ENCODE measurements at regions not wholly inside any gene's neighbourhood (a gene's known extent, or its start where the extent isn't known, plus 50 kb on each side); places are given as distances from the start of the nearest gene placed in this dataset.
"Not testable (repeated sequence)": the region's sequence is repeated elsewhere in the genome, so short reads cannot be mapped to it uniquely, and the experiment has no call there.

DNA sequence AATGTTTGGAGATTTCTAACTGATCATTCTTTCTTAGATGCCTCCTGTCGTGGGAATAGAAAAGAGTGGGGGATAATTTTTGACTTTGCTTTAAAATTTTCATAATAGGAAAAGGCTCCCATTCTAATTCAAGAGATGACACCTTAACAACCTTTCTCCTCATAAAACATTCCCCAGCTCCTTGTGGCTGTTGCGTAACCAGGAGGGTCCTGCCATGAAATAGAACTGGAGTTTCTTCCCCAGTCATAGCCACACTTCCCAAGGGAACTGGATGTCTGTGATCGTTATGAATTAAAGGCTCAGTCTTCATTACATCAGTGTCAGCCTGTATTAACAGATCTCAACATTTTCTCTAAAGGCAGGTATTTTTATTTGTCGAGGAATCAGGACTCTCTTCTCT, 119.9 kb upstream of the DAP start:
- TF ChIP-seq, protein P1, sequence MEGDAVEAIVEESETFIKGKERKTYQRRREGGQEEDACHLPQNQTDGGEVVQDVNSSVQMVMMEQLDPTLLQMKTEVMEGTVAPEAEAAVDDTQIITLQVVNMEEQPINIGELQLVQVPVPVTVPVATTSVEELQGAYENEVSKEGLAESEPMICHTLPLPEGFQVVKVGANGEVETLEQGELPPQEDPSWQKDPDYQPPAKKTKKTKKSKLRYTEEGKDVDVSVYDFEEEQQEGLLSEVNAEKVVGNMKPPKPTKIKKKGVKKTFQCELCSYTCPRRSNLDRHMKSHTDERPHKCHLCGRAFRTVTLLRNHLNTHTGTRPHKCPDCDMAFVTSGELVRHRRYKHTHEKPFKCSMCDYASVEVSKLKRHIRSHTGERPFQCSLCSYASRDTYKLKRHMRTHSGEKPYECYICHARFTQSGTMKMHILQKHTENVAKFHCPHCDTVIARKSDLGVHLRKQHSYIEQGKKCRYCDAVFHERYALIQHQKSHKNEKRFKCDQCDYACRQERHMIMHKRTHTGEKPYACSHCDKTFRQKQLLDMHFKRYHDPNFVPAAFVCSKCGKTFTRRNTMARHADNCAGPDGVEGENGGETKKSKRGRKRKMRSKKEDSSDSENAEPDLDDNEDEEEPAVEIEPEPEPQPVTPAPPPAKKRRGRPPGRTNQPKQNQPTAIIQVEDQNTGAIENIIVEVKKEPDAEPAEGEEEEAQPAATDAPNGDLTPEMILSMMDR (IDR thresholded peaks at IDR 0.05) = no peak
- TF ChIP-seq POLR2AphosphoS5 (IDR thresholded peaks at IDR 0.05) = no peak
- no peak for TF ChIP-seq POLR2A (IDR thresholded peaks at IDR 0.05)
- no peak for TF ChIP-seq EP300 (IDR thresholded peaks at IDR 0.05)
- Histone ChIP-seq H3K4me1 (no peaks in the 10 kb centered on the region), H3K36me3 (no peaks in the 10 kb centered on the region), H3K9me3 (no peaks in the 10 kb centered on the region), H3K27ac (no peak overlapping the region), H3K27me3 (no peaks in the 10 kb centered on the region), H3K4me3 (no peak overlapping the region)
- DNase-seq = no peak
- WGBS, 2 donors = 64 to 77% methylated on average over 4 of the region's 4 CpGs
- intact Hi-C loops (cut with DNase I) = no loop called here

DNA sequence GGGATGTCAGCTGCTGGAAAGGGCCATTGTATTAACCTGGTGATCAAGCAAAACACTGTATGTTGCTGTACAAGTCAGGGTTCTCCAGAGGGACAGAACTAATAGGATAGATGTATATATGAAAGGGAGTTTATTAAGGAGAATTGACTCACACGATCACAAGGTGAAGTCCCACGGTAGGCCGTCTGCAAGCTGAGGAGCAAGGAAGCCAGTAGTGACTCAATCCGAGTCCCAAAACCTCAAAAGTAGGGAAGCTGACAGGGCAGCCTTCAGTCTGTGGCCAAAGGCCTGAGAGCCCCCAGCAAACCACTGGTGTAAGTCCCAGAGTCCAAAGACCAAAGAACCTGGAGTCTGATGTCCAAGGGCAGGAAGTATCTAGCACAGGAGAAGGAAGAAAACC, 116.0 kb upstream of the DAP start:
- DNase-seq; H3K4me3 ChIP-seq; H3K9me3 ChIP-seq; intact Hi-C loops (cut with DNase I); H3K27me3 ChIP-seq; H3K4me1 ChIP-seq; H3K27ac ChIP-seq; H3K36me3 ChIP-seq: not testable (repeated sequence)
- WGBS, 2 donors = 86 to 88% methylated on average over 4 of the region's 4 CpGs

DNA sequence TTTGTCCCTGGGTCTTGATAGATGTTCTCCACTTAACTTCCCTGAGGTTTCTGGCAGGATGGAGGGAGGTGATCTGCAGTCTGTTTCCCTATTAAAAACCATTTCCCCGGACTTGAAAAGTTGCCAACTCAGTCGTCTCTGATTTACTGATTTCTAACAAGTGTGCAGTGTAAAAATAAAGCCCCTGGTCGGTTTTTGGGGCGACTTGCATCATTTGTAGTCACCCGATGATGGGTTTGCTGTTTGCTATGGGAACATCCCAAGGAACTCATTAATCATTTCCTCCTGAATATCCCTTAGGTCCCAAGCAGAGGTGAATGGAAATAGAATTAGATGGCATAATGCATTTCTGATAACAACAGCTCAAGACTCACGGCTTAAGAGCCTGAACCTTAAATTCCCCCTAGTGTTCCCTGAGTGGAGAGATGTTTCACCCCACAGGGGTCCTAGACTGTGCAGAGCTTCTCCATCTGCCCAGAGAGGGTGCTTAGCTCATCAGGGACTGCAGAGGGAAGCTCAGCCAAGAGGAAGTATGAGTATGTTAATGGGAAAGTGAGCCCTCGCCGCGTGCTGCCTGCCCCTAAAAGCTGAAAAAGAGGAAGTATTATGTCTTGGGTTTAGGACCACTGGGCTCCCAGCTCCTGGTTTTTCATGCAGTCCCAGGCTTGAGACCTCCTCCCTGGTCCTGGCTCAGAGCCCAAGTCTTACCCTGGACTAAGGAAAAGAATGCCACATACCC, 115.1 kb upstream of the DAP start:
- Histone ChIP-seq H3K4me1 (no peaks in the 10 kb centered on the region), H3K27me3 (no peaks in the 10 kb centered on the region), H3K4me3 (no peak overlapping the region), H3K27ac (no peak overlapping the region), H3K36me3 (no peaks in the 10 kb centered on the region), H3K9me3 (no peaks in the 10 kb centered on the region)
- intact Hi-C loops (cut with DNase I) = no loop called here
- TF ChIP-seq POLR2A (IDR thresholded peaks at IDR 0.05) (no peak), POLR2AphosphoS5 (IDR thresholded peaks at IDR 0.05) (no peak)
- TF ChIP-seq, protein P1 (IDR thresholded peaks at IDR 0.05) = no peak
- WGBS, 2 donors = 39 to 62% methylated on average over 9 of the region's 9 CpGs
- no peak for DNase-seq

DNA sequence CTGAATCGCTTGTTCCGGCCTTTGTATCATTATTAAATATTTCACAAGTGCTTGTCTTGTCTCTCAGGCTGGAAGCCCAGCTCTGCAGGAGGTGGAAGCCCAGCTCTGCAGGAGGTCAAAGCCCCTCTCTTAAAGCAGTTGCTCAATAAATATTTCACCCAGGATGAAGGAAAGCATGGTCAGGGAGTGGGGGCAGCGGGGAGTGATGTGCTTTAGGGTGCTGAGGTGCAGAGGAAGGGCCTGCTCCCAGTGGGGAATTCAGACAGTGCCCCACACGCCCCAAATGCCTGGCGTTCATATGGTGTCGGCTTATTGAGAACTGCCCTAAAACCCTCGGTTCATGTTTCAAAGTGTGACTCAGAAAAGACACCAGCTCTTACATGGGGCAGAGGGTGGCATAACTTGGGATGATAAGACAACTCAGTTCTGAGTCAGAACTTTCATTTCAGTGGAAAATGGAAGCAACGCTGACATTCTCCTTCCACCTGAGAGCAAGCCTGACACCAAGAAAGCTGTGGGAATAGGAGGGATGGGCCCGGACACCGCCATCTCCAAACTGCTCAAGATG, 114.3 kb upstream of the DAP start:
- H3K27ac ChIP-seq = no peak overlapping the region
- H3K9me3 ChIP-seq = no peaks in the 10 kb centered on the region
- H3K4me1 ChIP-seq = no peaks in the 10 kb centered on the region
- peaks cover 0 to 3% (median 0%) of the 10 kb centered on the region in 3 donors for H3K27me3 ChIP-seq
- TF ChIP-seq POLR2A (IDR thresholded peaks at IDR 0.05) (no peak), POLR2AphosphoS5 (IDR thresholded peaks at IDR 0.05) (no peak), EP300 (IDR thresholded peaks at IDR 0.05) (no peak)
- TF ChIP-seq, protein P1 (IDR thresholded peaks at IDR 0.05) = no peak
- H3K36me3 ChIP-seq = no peaks in the 10 kb centered on the region
- DNase-seq = no peak
- no peak overlapping the region for H3K4me3 ChIP-seq
- intact Hi-C loops (cut with DNase I) = no loop called here
- 90 to 92% methylated on average over 10 of the region's 10 CpGs for WGBS, 2 donors

DNA sequence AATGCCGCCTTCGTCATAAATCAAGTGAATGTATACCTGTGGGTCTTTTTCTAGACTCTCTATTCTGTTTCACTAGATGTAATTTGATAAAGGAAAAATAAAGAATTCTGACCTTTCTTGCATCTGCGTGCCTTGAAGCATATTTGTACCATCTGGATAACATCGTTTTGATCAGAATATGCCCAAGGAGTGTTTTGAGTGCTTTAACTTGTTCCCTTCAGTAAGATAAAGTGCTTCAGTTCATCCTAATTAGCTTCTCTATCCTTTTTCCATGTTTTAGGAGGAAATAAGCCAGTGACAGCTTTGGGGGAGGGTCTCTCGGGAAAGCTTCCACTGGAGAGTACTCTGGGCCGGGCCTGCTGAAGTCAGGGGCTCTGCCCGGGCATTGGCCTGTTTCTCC, 113.5 kb upstream of the DAP start:
- WGBS, 2 donors = 89 to 94% methylated on average over 7 of the region's 7 CpGs
- intact Hi-C loops (cut with DNase I) = no loop called here
- Histone ChIP-seq H3K4me3 (no peak overlapping the region), H3K4me1 (no peaks in the 10 kb centered on the region), H3K36me3 (no peaks in the 10 kb centered on the region), H3K27ac (no peak overlapping the region), H3K9me3 (no peaks in the 10 kb centered on the region), H3K27me3 (peaks cover 0 to 4% (median 0%) of the 10 kb centered on the region in 3 donors)
- TF ChIP-seq POLR2AphosphoS5 (IDR thresholded peaks at IDR 0.05) = no peak
- TF ChIP-seq POLR2A (IDR thresholded peaks at IDR 0.05) = no peak
- TF ChIP-seq, protein P1 (IDR thresholded peaks at IDR 0.05) = no peak
- no peak for TF ChIP-seq EP300 (IDR thresholded peaks at IDR 0.05)
- DNase-seq = no peak
